Upper lobe of right lung (tissue), 1 donor: ENCODE measurements at regions not wholly inside any gene's neighbourhood (a gene's known extent, or its start where the extent isn't known, plus 50 kb on each side); places are given as distances from the start of the nearest gene placed in this dataset.

Source experiments
- ATAC-seq: fragments of 200-7000 bp; cut with Tn5 transposase; one replicate; pipeline ENCODE4 v1.9.1; 2020; ENCODE audit warnings: mild to moderate bottlenecking, moderate library complexity
- DNase-seq: peaks from one replicate; pipeline ENCODE4 v3.0.0-alpha.2; 2020
- H3K27ac ChIP-seq: fragments of 200-600 bp; one replicate; pipeline ENCODE4 v1.8.0; 2022
- H3K27me3 ChIP-seq: fragments of 200-600 bp; one replicate; pipeline ENCODE4 v1.8.0; 2022; ENCODE audit warnings: mild to moderate bottlenecking
- H3K36me3 ChIP-seq: fragments of 200-600 bp; one replicate; pipeline ENCODE4 v1.8.0; 2022
- H3K4me1 ChIP-seq: fragments of 200-600 bp; one replicate; pipeline ENCODE4 v1.8.0; 2022
- H3K4me3 ChIP-seq: fragments of 200-600 bp; one replicate; pipeline ENCODE4 v1.8.0; 2022; ENCODE audit warnings: mild to moderate bottlenecking
- H3K9me3 ChIP-seq: fragments of 200-600 bp; one replicate; pipeline ENCODE4 v1.8.0; 2022
- CTCF ChIP-seq: fragments of 200-600 bp; IDR thresholded peaks from one replicate; pipeline ENCODE4 v1.8.0; 2022; ENCODE audit warnings: antibody characterized with exemption
- intact Hi-C: fragments of 100-400 bp; cut with DNase I; formaldehyde crosslinking; loops from one replicate; pipeline ENCODE4 v1.11.0; 2022
- donor health status: DM: no; HTN: yes; CAD: no; lungs with severe emphysema.

GRCh38 chr21:28235169-28235895, 757.3 kb downstream of the LTN1 start:
- Histone ChIP-seq H3K4me1 (peaks cover 6% of the 10 kb centered on the region), H3K4me3 (no peak overlapping the region), H3K36me3 (no peaks in the 10 kb centered on the region), H3K9me3 (no peaks in the 10 kb centered on the region), H3K27ac (no peak overlapping the region), H3K27me3 (no peaks in the 10 kb centered on the region)
- DNase-seq (no peak), ATAC-seq (peak; percentile 93)
- intact Hi-C loops, result no loop called here
- TF ChIP-seq CTCF, result peak; percentile 14

DNA sequence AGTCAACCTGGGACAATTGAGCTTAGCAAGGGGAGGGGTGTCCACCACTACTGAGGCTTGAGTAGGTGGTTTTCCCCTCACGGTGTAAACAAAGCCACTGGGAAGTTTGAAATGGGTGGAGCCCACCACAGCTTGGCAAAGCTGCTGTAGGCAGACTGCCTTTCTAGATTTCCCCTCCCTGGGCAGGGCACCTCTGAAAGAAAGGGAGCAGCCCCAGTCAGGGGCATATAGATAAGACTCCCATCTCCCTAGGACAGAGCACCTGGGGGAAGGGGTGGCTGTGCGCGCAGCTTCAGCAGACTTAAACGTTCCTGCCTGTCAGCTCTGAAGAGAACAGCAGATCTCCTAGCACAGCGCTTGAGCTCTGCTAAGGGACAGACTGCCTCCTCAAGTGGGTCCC, 758.4 kb downstream of the LTN1 start:
- Histone ChIP-seq H3K4me1 (peaks cover 6% of the 10 kb centered on the region), H3K27ac (no peak overlapping the region), H3K9me3 (no peaks in the 10 kb centered on the region), H3K36me3 (no peaks in the 10 kb centered on the region), H3K27me3 (no peaks in the 10 kb centered on the region), H3K4me3 (no peak overlapping the region)
- ATAC-seq (no peak), DNase-seq (no peak)
- intact Hi-C loops, result no loop called here
- no peak for TF ChIP-seq CTCF

DNA sequence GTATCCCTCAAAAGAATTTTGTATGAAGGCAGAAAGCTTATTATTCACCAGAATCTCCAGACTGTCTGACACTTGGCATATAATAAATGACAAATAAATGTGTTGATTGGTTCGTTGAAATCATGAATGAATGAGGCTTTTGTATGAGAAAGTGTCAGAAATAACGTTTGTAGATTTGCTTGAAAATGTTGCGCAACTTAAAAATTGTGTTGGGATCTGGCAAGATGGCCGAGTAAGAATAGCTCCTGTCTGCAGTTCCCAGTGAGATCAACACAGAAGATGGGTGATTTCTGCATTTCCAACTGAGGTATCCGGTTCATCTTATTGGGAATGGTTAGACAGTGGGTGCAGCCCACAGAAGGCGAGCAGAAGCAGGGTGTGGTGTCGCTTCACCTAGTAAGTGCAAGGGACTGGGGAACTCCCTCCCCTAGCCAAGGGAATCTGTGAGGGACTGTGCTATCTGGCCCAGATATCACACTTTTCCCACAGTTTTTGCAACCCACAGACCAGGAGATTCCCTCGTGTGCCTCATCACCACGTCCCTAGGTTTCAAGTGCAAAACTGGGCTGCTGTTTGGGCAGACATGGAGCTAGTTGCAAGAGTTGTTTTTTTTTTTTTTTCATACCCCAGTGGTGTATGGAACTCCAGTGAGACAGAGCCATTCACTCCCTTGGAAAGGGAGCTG, 759.0 kb downstream of the LTN1 start:
- Histone ChIP-seq H3K9me3 (no peaks in the 10 kb centered on the region), H3K4me1 (peaks cover under 1% of the 10 kb centered on the region), H3K36me3 (no peaks in the 10 kb centered on the region), H3K27me3 (no peaks in the 10 kb centered on the region), H3K27ac (no peak overlapping the region), H3K4me3 (no peak overlapping the region)
- no peak for DNase-seq
- intact Hi-C loops, result no loop called here
- no peak for ATAC-seq
- TF ChIP-seq CTCF, result no peak

DNA sequence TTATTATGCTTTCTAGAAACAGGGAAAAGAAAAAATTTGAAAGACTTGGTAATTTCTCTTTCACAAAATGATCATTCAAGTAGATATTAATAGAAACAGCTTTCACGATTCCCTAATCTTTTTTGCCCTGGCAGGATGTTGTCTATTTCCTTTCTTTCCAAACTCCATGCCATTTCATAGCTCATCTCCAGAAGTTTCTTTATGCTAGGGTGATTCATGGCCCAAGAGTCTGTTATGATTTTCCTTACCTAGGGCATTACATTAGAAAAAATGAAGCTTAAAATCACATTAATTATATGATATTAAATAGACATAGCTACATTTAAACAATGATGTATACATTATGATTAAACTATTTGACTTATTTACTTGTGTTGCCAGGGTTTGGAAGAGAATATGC, 762.1 kb downstream of the LTN1 start:
- no peak for TF ChIP-seq CTCF
- DNase-seq (no peak), ATAC-seq (no peak)
- H3K36me3 ChIP-seq, result no peaks in the 10 kb centered on the region
- intact Hi-C loops, result no loop called here
- H3K27me3 ChIP-seq, result no peaks in the 10 kb centered on the region
- no peaks in the 10 kb centered on the region for H3K9me3 ChIP-seq
- no peak overlapping the region for H3K27ac ChIP-seq
- no peaks in the 10 kb centered on the region for H3K4me1 ChIP-seq
- H3K4me3 ChIP-seq, result no peak overlapping the region

GRCh38 chr21:28229814-28230213, 762.9 kb downstream of the LTN1 start:
- no peak for ATAC-seq
- TF ChIP-seq CTCF, result no peak

More at GRCh38 chr21:28229814-28230213, 762.9 kb downstream of the LTN1 start:
- no peak overlapping the region for H3K27ac ChIP-seq
- H3K36me3 ChIP-seq, result no peaks in the 10 kb centered on the region
- H3K4me3 ChIP-seq, result no peak overlapping the region
- H3K27me3 ChIP-seq, result no peaks in the 10 kb centered on the region
- DNase-seq, result no peak
- H3K9me3 ChIP-seq, result no peaks in the 10 kb centered on the region
- intact Hi-C loops, result no loop called here
- no peaks in the 10 kb centered on the region for H3K4me1 ChIP-seq
